Upper lobe of left lung (tissue), 6 donors: ENCODE measurements at regions not wholly inside any gene's neighbourhood (a gene's known extent, or its start where the extent isn't known, plus 50 kb on each side); places are given as distances from the start of the nearest gene placed in this dataset.
A peak's percentile ranks its signal among the peaks of the same experiment; 100 is the strongest.

ENCODE experiments used
- ATAC-seq, 2 donors: fragments of 200-7000 bp; cut with Tn5 transposase; one replicate each; pipeline ENCODE4 v1.9.1; 2022; ENCODE audit warnings: mild to moderate bottlenecking in 2 of 2, moderate library complexity in 2 of 2; ENCODE audit not compliant: low FRiP score in 2 of 2
- DNase-seq, 2 donors: peaks; one replicate each; pipeline ENCODE4 v3.0.0-alpha.2; 2019 to 2020
- H3K27ac ChIP-seq, 4 donors: fragments of 200-600 bp; sonication (generic); one replicate each; pipeline ENCODE4 v1.5.1; 2016 to 2019
- H3K27me3 ChIP-seq, 4 donors: fragments of 200-600 bp; sonication (generic); one replicate each; pipeline ENCODE4 v1.5.1; 2017 to 2019
- H3K36me3 ChIP-seq, 4 donors: fragments of 200-600 bp; sonication (generic); one replicate each; pipeline ENCODE4 v1.5.1; 2016 to 2019
- H3K4me1 ChIP-seq, 4 donors: fragments of 200-600 bp; sonication (generic); one replicate each; pipeline ENCODE4 v1.5.1; 2018 to 2019
- H3K4me3 ChIP-seq, 4 donors: fragments of 200-600 bp; sonication (generic); one replicate each; pipeline ENCODE4 v1.5.1; 2017 to 2019; ENCODE audit warnings: mild to moderate bottlenecking in 2 of 4, moderate library complexity in 1 of 4
- H3K9me3 ChIP-seq, 4 donors: fragments of 200-600 bp; sonication (generic); one replicate each; pipeline ENCODE4 v1.5.1; 2018 to 2019
- EP300 ChIP-seq, 4 donors: sonication (generic); formaldehyde crosslinking; IDR thresholded peaks; one replicate each; pipeline ENCODE4 v1.5.1; 2017; ENCODE audit warnings: antibody characterized with exemption in 4 of 4, control low read depth in 2 of 4
- POLR2A ChIP-seq, 4 donors: fragments of 450-650 bp; IDR thresholded peaks; one replicate each; pipeline ENCODE4 v1.5.1; 2016 to 2017; ENCODE audit warnings: antibody characterized with exemption in 4 of 4, mild to moderate bottlenecking in 2 of 4
- POLR2AphosphoS5 ChIP-seq, 2 donors: sonication (generic); formaldehyde crosslinking; IDR thresholded peaks; one replicate each; pipeline ENCODE4 v1.5.1; 2017; ENCODE audit warnings: antibody characterized with exemption in 2 of 2
- WGBS, 2 donors: methylation state at CpG; one replicate each; pipeline ENCODE4 v1.1.5; 2017 to 2018; 5-methylcytosine and 5-hydroxymethylcytosine counted together
- TF ChIP-seq, protein P1 (sequence below), 6 experiments: fragments of 450-650 bp in 4 of 6; fragments of 200-600 bp in 2 of 6; sonication (generic) in 2 of 6; IDR thresholded peaks; one replicate each; pipeline ENCODE4 v1.5.1; 2016 to 2019; ENCODE audit warnings: antibody characterized with exemption in 6 of 6
- donor health status: DM: no; HTN: no; CAD: no; lungs with moderate emphysema.
- donor health status: DM: no; HTN: yes; CAD: no; lungs with severe emphysema.

DNA sequence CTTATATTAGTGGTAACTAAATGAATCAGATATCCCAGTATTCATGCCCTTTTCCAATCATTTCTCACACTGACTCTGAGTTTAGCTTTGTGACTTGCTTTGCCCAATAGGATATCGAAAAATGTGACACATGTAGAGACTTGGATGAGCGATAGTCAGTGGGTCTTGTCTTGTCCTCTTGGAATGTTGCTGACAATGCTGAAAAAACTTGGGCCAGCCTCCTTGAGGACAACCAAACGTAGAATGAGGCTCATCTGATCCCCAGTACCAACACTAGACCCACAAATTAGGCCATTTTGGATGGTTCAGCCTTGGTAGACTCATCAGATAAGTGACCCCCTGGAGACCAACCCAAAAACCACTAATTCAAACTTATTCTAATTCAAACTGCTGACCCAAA lies 351.0 kb downstream of the GRIN2B start:
- WGBS, 2 donors, result 85 to 90% methylated on average over 3 of the region's 3 CpGs
- TF ChIP-seq, protein P1, sequence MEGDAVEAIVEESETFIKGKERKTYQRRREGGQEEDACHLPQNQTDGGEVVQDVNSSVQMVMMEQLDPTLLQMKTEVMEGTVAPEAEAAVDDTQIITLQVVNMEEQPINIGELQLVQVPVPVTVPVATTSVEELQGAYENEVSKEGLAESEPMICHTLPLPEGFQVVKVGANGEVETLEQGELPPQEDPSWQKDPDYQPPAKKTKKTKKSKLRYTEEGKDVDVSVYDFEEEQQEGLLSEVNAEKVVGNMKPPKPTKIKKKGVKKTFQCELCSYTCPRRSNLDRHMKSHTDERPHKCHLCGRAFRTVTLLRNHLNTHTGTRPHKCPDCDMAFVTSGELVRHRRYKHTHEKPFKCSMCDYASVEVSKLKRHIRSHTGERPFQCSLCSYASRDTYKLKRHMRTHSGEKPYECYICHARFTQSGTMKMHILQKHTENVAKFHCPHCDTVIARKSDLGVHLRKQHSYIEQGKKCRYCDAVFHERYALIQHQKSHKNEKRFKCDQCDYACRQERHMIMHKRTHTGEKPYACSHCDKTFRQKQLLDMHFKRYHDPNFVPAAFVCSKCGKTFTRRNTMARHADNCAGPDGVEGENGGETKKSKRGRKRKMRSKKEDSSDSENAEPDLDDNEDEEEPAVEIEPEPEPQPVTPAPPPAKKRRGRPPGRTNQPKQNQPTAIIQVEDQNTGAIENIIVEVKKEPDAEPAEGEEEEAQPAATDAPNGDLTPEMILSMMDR (IDR thresholded peaks at IDR 0.05), result no peak
- no peak for TF ChIP-seq EP300 (IDR thresholded peaks at IDR 0.05)
- TF ChIP-seq POLR2A (IDR thresholded peaks at IDR 0.05), result no peak
- TF ChIP-seq POLR2AphosphoS5 (IDR thresholded peaks at IDR 0.05), result no peak

DNA sequence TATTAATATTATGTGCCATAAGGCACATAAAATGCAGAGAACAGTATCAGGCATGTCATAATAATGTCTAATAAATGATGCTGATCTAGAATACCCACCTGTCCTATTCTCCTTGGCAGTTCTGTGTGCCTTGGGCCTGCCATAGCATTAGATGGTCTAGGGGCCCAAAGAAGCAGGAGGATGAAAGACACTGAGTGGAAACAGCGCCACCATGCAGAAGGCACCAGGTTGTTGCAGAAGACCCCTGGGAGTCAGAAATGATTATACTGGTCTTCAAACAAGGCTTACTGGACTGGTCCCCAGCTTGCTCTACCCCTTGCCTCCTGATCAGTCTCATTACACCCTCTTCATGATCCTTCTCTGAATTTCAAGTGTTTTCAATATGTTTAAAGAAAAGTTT lies 353.3 kb downstream of the GRIN2B start:
- no peaks in the 10 kb centered on the region for H3K27me3 ChIP-seq
- H3K9me3 ChIP-seq, result no peaks in the 10 kb centered on the region
- H3K4me3 ChIP-seq, result no peak overlapping the region
- TF ChIP-seq, protein P1 (IDR thresholded peaks at IDR 0.05), result no peak
- TF ChIP-seq POLR2A (IDR thresholded peaks at IDR 0.05) (no peak), EP300 (IDR thresholded peaks at IDR 0.05) (no peak), POLR2AphosphoS5 (IDR thresholded peaks at IDR 0.05) (no peak)
- no peak for DNase-seq
- ATAC-seq, result no peak
- WGBS, 2 donors, result 82 to 88% methylated on average over 1 of the region's 1 CpG
- H3K36me3 ChIP-seq, result no peaks in the 10 kb centered on the region
- H3K27ac ChIP-seq, result no peak overlapping the region
- H3K4me1 ChIP-seq, result no peaks in the 10 kb centered on the region

More for the DNA sequence above, 351.0 kb downstream of the GRIN2B start:
- DNase-seq (no peak), ATAC-seq (no peak)
- Histone ChIP-seq H3K27ac (no peak overlapping the region), H3K4me1 (no peaks in the 10 kb centered on the region), H3K36me3 (no peaks in the 10 kb centered on the region), H3K4me3 (no peak overlapping the region), H3K27me3 (no peaks in the 10 kb centered on the region), H3K9me3 (no peaks in the 10 kb centered on the region)

DNA sequence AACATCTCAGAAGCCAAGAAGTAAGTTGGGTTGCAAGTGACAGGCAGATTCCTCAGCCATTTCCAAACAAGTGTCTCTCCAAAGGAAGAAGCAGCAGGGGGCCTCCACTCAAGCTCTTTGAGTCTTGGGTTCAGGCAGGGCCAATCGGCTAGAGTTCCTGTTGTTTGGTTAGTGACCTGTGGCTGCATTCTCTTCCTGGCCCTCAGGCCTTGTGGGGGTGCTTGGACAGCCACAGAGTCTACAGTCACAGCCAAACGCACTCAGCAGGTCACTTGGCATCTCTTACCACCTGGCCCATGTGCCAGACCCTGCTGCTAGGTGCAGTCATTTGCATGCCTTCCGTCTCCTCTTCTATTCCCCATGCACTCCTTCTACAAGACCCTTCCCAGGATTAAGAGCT lies 353.9 kb downstream of the GRIN2B start:
- ATAC-seq, result no peak
- 81 to 88% methylated on average over 3 of the region's 3 CpGs for WGBS, 2 donors
- Histone ChIP-seq H3K27ac (no peak overlapping the region), H3K4me3 (no peak overlapping the region), H3K9me3 (no peaks in the 10 kb centered on the region), H3K4me1 (no peaks in the 10 kb centered on the region), H3K27me3 (no peaks in the 10 kb centered on the region), H3K36me3 (no peaks in the 10 kb centered on the region)
- no peak for TF ChIP-seq POLR2A (IDR thresholded peaks at IDR 0.05)
- TF ChIP-seq, protein P1 (IDR thresholded peaks at IDR 0.05), result no peak
- TF ChIP-seq POLR2AphosphoS5 (IDR thresholded peaks at IDR 0.05), result no peak
- TF ChIP-seq EP300 (IDR thresholded peaks at IDR 0.05), result no peak
- DNase-seq, result no peak

DNA sequence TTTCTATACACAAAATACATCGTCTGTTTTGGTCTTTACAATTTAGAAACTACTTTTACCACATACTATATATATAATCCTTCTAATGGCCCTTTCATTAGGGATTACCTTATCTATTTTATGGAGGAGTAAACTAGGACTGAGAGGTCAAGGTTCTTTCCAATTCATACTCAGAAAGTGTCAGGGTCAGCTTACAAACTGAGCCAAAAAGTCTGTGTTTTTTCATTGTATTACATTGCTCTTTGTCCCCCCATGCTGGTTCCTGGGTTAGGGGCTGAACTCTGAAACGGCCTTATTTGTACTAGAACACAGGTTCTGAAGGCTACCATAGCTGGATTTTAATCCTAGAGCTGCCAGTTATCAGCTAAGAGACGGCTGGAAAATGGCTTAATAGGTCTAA lies 368.1 kb downstream of the GRIN2B start:
- Histone ChIP-seq H3K27me3 (no peaks in the 10 kb centered on the region), H3K36me3 (no peaks in the 10 kb centered on the region), H3K4me3 (no peak overlapping the region), H3K27ac (no peak overlapping the region), H3K9me3 (no peaks in the 10 kb centered on the region), H3K4me1 (no peaks in the 10 kb centered on the region)
- WGBS, 2 donors, result 78 to 81% methylated on average over 3 of the region's 3 CpGs
- ATAC-seq, result no peak
- TF ChIP-seq POLR2AphosphoS5 (IDR thresholded peaks at IDR 0.05) (no peak), EP300 (IDR thresholded peaks at IDR 0.05) (no peak), POLR2A (IDR thresholded peaks at IDR 0.05) (no peak)
- TF ChIP-seq, protein P1 (IDR thresholded peaks at IDR 0.05), result no peak
- DNase-seq, result no peak

DNA sequence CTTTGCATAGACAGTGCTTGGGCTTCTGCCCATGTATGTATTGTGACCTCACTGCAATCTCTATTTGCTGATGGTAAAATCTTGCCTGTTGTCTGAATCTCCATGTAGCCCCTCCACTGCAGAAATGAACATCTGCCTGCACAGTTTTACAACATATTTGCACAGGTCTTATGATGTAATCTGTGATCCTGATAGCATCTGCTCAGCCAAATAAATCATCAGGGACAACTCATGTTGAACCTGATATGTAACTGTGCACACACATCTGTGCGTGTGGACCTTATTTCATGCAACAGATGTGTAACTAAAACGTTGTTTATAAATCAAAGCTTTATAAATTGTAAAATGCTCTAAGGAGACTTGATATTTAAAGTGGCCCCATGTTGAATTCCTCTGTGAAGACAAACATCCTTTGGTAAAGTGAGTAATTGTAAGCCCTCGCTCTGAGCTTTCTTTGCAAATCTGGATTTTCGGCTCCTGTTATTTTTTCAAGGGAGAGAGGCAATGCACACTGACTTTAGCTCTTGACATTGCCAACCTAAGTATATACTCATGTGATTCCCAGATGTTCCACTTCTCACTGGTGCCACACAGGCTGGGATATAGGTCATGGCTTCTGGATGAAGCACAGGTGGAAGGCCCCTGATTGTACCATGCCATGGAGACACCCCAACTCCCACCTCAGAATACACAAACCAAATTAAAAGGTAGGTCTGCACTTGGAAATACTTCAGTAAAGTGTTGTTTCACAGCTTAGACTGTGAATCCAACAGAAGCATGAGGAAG lies 371.3 kb downstream of the GRIN2B start:
- DNase-seq (no peak), ATAC-seq (peak in 1 of 2 donors; percentile 52)
- no peaks in the 10 kb centered on the region for H3K4me1 ChIP-seq
- no peak overlapping the region for H3K4me3 ChIP-seq
- H3K36me3 ChIP-seq, result no peaks in the 10 kb centered on the region
- H3K9me3 ChIP-seq, result no peaks in the 10 kb centered on the region
- WGBS, 2 donors, result 76 to 80% methylated on average over 4 of the region's 4 CpGs
- TF ChIP-seq POLR2A (IDR thresholded peaks at IDR 0.05) (no peak), EP300 (IDR thresholded peaks at IDR 0.05) (no peak), POLR2AphosphoS5 (IDR thresholded peaks at IDR 0.05) (no peak)
- TF ChIP-seq, protein P1 (IDR thresholded peaks at IDR 0.05), result no peak
- H3K27ac ChIP-seq, result no peak overlapping the region
- H3K27me3 ChIP-seq, result no peaks in the 10 kb centered on the region
